Psoas muscle (tissue), 7 donors: ENCODE measurements at regions not wholly inside any gene's neighbourhood (a gene's known extent, or its start where the extent isn't known, plus 50 kb on each side); places are given as distances from the start of the nearest gene placed in this dataset.

Experiments
- ATAC-seq, 4 donors: fragments of 200-7000 bp; cut with Tn5 transposase; one replicate each; pipeline ENCODE4 v1.9.1; 2020; ENCODE audit warnings: moderate library complexity in 3 of 4, mild to moderate bottlenecking in 2 of 4
- DNase-seq, 2 donors: peaks; one replicate each; pipeline ENCODE4 v3.0.0-alpha.2; 2020
- H3K27ac ChIP-seq: fragments of 200-600 bp; one replicate; pipeline ENCODE4 v1.8.0; 2022
- H3K27me3 ChIP-seq, 3 donors: fragments of 200-600 bp in 1 of 3; one replicate each; pipeline versions ENCODE4 v1.6.1 to v1.8.0; 2013 to 2022; ENCODE audit warnings: low read length in 2 of 3, mild to moderate bottlenecking in 2 of 3, moderate library complexity in 1 of 3; ENCODE audit not compliant: insufficient read depth in 3 of 3
- H3K36me3 ChIP-seq, 2 donors: fragments of 200-600 bp in 1 of 2; one replicate each; pipeline versions ENCODE4 v1.6.1 to v1.8.0; 2013 to 2022; ENCODE audit warnings: low read depth in 1 of 2, mild to moderate bottlenecking in 1 of 2, moderate library complexity in 1 of 2; ENCODE audit not compliant: insufficient read depth in 1 of 2
- H3K4me1 ChIP-seq: fragments of 200-600 bp; one replicate; pipeline ENCODE4 v1.8.0; 2022
- H3K4me3 ChIP-seq: fragments of 200-600 bp; one replicate; pipeline ENCODE4 v1.8.0; 2022; ENCODE audit warnings: mild to moderate bottlenecking
- H3K9me3 ChIP-seq: fragments of 200-600 bp; one replicate; pipeline ENCODE4 v1.8.0; 2022
- WGBS, 3 donors: extraction: QIAGEN DNeasy Blood & Tissue Kit; methylation state at CpG; one replicate each; pipeline versions ENCODE4 v1.1.6 to v1.1.7; 2013; 5-methylcytosine and 5-hydroxymethylcytosine counted together
- intact Hi-C, 2 donors: fragments of 100-400 bp; cut with DNase I; formaldehyde crosslinking; loops; one replicate each; pipeline versions ENCODE4 v1.11.0 to v1.14.2; 2022
- TF ChIP-seq, protein P1 (sequence below): fragments of 200-600 bp; IDR thresholded peaks from one replicate; pipeline ENCODE4 v1.8.0; 2022; ENCODE audit warnings: antibody characterized with exemption
- donor health status: healthy with polysubstance abuse.
- donor health status: DM: no; HTN: no; CAD: no; lungs with moderate emphysema.
- donor health status: Bipolar disorder and iron deficiency.
- donor health status: healthy.
- donor health status: DM: yes; HTN: yes; CAD: no.
- donor health status: DM: no; HTN: no; CAD: no.
- donor health status: DM: yes; HTN: yes; CAD: no.

DNA sequence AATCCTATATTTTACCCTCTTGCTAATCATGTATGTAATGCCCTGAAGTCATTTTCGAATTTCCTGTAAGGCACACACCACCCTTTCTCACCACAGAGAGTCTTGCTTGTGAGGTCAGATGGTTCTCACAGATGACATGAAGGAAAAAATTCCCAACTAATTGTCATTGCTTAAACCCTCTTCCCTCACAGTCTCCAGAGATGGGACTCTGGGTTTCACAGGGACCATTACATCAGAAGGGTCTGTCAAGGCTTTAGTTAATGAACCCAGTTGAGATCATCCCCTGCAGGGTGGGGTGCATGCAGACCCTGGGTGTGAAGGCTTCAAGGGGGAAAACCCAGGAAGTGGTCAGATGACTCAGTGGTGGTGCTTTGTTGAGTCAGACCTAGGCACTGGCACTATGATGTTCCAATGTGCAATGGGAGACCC lies 229.6 kb downstream of the BCAT1 start:
- DNase-seq, result no peak
- Histone ChIP-seq H3K27me3 (no peaks in the 10 kb centered on the region), H3K36me3 (no peaks in the 10 kb centered on the region), H3K4me3 (no peak overlapping the region), H3K4me1 (no peaks in the 10 kb centered on the region), H3K27ac (no peak overlapping the region), H3K9me3 (no peaks in the 10 kb centered on the region)
- intact Hi-C loops, result no loop called here
- WGBS, 3 donors, result 72 to 83% (median 74%) methylated on average over 1 of the region's 1 CpG
- TF ChIP-seq, protein P1, sequence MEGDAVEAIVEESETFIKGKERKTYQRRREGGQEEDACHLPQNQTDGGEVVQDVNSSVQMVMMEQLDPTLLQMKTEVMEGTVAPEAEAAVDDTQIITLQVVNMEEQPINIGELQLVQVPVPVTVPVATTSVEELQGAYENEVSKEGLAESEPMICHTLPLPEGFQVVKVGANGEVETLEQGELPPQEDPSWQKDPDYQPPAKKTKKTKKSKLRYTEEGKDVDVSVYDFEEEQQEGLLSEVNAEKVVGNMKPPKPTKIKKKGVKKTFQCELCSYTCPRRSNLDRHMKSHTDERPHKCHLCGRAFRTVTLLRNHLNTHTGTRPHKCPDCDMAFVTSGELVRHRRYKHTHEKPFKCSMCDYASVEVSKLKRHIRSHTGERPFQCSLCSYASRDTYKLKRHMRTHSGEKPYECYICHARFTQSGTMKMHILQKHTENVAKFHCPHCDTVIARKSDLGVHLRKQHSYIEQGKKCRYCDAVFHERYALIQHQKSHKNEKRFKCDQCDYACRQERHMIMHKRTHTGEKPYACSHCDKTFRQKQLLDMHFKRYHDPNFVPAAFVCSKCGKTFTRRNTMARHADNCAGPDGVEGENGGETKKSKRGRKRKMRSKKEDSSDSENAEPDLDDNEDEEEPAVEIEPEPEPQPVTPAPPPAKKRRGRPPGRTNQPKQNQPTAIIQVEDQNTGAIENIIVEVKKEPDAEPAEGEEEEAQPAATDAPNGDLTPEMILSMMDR, result no peak
- ATAC-seq, result no peak

DNA sequence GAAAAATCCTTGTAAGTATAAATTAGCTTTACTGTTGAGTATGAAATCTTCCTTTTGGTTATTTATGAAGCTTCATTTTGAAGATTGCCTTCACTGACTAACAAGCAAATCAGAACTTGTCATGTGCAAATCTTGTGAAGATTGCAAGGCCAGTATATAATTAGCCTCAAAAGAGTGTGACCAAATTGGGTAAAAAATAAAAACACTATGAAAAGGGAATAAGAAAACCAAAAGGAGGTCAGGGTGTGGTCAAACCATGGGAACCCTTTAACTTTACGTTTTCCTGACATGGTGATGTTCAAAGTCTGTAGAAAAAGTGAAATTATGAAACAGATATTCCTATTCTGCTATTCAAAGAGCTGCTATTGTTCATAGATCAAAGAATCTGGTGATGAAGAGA lies 230.3 kb downstream of the BCAT1 start:
- ATAC-seq (no peak), DNase-seq (no peak)
- Histone ChIP-seq H3K36me3 (no peaks in the 10 kb centered on the region), H3K27ac (no peak overlapping the region), H3K27me3 (no peaks in the 10 kb centered on the region), H3K4me3 (no peak overlapping the region), H3K4me1 (no peaks in the 10 kb centered on the region), H3K9me3 (no peaks in the 10 kb centered on the region)
- intact Hi-C loops, result no loop called here
- WGBS, 3 donors, result 0% methylated on average over 1 of the region's 1 CpG
- TF ChIP-seq, protein P1, result no peak

DNA sequence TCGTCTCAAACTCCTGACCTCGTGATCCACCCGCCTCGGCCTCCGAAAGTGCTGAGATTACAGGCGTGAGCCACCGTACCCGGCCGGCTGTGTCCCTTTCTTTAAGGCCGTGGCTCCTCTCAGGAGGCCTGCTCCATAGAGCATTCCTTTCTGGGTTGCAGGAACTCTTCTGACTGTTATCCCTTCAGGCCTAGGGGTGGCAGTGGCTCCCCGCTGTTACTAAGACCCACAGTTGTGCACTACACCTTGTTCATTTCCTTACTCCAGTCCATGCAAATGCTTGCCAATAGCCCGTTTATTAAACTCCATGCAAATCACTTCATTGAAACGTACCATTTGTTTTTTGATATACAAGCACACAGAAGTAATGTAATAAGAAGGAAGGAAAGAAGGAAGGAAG lies 234.7 kb downstream of the BCAT1 start:
- Histone ChIP-seq H3K27me3 (no peaks in the 10 kb centered on the region), H3K36me3 (no peaks in the 10 kb centered on the region), H3K4me1 (no peaks in the 10 kb centered on the region), H3K27ac (no peak overlapping the region), H3K4me3 (no peak overlapping the region), H3K9me3 (no peaks in the 10 kb centered on the region)
- intact Hi-C loops, result no loop called here
- ATAC-seq (no peak), DNase-seq (no peak)
- TF ChIP-seq, protein P1, result no peak
- 86 to 91% (median 91%) methylated on average over 13 of the region's 13 CpGs for WGBS, 3 donors

DNA sequence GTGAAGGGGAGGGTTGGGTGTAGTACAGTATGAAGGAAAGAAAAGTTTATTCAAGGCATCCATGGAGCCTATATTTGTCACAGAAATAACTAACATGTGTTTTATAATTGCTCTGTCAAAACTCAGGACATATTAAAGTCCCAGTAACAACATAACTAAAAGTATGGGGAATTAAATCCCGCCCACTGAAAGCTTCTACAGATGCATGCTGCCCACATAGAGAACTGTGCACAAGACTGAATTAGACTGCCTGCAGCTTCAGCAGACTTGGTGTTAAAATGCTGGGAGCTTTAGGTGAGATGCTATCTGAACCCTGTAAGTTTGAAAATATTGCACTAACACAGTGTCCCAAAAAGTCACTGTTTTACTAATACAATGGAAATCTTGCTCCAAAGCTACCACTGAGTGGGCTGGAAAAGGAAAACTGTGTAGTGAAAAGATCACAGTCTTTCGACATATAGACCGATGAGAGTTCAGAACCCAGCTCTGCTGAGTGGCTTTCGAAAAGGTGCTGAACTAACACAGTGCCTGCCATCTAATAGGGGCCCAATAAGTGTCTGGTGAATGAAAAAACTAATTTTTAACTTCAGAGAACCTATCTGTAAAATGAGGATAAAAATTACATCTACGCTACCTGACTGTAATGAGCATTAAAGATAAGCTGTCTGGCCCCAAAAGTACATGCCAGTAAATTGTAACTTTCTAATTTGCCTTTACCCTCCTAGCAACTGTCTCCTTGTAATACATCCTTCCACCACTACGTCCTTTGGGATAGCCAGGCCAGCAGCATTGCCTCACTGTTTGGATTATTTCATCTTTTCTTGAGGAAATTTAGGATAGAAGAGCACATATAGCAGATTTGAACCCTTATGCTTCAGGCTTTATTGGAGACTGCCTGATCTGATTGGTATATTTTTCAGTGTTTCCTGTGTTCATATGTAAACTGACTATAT lies 237.6 kb downstream of the BCAT1 start:
- H3K4me3 ChIP-seq, result no peak overlapping the region
- H3K27ac ChIP-seq, result no peak overlapping the region
- intact Hi-C loops, result no loop called here
- no peaks in the 10 kb centered on the region for H3K36me3 ChIP-seq
- peaks cover 0 to 2% (median 0%) of the 10 kb centered on the region in 3 donors for H3K27me3 ChIP-seq
- H3K9me3 ChIP-seq, result no peaks in the 10 kb centered on the region
- TF ChIP-seq, protein P1, result no peak
- H3K4me1 ChIP-seq, result no peaks in the 10 kb centered on the region
- 89 to 94% (median 92%) methylated on average over 6 of the region's 6 CpGs for WGBS, 3 donors
- ATAC-seq, result no peak
- DNase-seq, result no peak
